SK-N-SH treated with all-trans-retinoic acid at 6 μM for 48 hours (cell line): ENCODE measurements at regions not wholly inside any gene's neighbourhood (a gene's known extent, or its start where the extent isn't known, plus 50 kb on each side); places are given as distances from the start of the nearest gene placed in this dataset.
A peak's percentile ranks its signal among the peaks of the same experiment; 100 is the strongest.

Source experiments
- ATAC-seq: fragments of 200-7000 bp; cut with Tn5 transposase; 3 replicates; pipeline ENCODE4 v1.9.1; 2020; ENCODE audit warnings: mild to moderate bottlenecking, moderate library complexity
- BACH2 ChIP-seq: fragments of 250-450 bp; sonication (Bioruptor Pico); IDR thresholded peaks from 2 replicates; pipeline ENCODE4 v1.9.0; 2021; ENCODE audit warnings: mild to moderate bottlenecking, borderline replicate concordance
- CREB5 ChIP-seq: fragments of 250-450 bp; sonication (Bioruptor Pico); IDR thresholded peaks from 2 replicates; pipeline ENCODE4 v1.5.1; 2020; ENCODE audit warnings: low read depth, mild to moderate bottlenecking, moderate library complexity
- CSRNP3 ChIP-seq: fragments of 250-450 bp; sonication (Bioruptor Pico); IDR thresholded peaks from 2 replicates; pipeline ENCODE4 v1.5.1; 2021; ENCODE audit warnings: mild to moderate bottlenecking, moderate library complexity
- ESRRG ChIP-seq: fragments of 250-450 bp; sonication (Bioruptor Pico); IDR thresholded peaks from 2 replicates; pipeline ENCODE4 v1.6.1; 2021; ENCODE audit warnings: mild to moderate bottlenecking
- OSR1 ChIP-seq: fragments of 250-450 bp; sonication (Bioruptor Pico); IDR thresholded peaks from 2 replicates; pipeline ENCODE4 v1.8.0; 2022; ENCODE audit warnings: moderate library complexity, mild to moderate bottlenecking, inconsistent platforms
- POU6F1 ChIP-seq: fragments of 250-450 bp; sonication (Bioruptor Pico); IDR thresholded peaks from 2 replicates; pipeline ENCODE4 v1.8.0; 2021; ENCODE audit warnings: low read depth, mild to moderate bottlenecking, moderate library complexity, borderline replicate concordance
- SNAI2 ChIP-seq: fragments of 250-450 bp; sonication (Bioruptor Pico); IDR thresholded peaks from 2 replicates; pipeline ENCODE4 v1.5.0; 2020; ENCODE audit warnings: mild to moderate bottlenecking, moderate library complexity
- TCF4 ChIP-seq: fragments of 250-450 bp; sonication (Bioruptor Pico); IDR thresholded peaks from 2 replicates; pipeline ENCODE4 v1.8.0; 2021; ENCODE audit warnings: mild to moderate bottlenecking, moderate library complexity, borderline replicate concordance
- ZC3H10 ChIP-seq: fragments of 250-450 bp; sonication (Bioruptor Pico); IDR thresholded peaks from 2 replicates; pipeline ENCODE4 v1.5.1; 2021; ENCODE audit warnings: mild to moderate bottlenecking, moderate library complexity
- ZFP3 ChIP-seq: fragments of 250-450 bp; sonication (Bioruptor Pico); IDR thresholded peaks from 2 replicates; pipeline ENCODE4 v1.5.0; 2020; ENCODE audit warnings: mild to moderate bottlenecking, moderate library complexity
- ZFP30 ChIP-seq: fragments of 450-650 bp; formaldehyde crosslinking; IDR thresholded peaks from 2 replicates; pipeline ENCODE4 v1.5.0; 2022; ENCODE audit warnings: mild to moderate bottlenecking, moderate library complexity
- ZNF565 ChIP-seq: fragments of 450-650 bp; formaldehyde crosslinking; conservative IDR thresholded peaks from 2 replicates; pipeline ENCODE4 v1.5.0; 2020; ENCODE audit warnings: low read depth, mild to moderate bottlenecking, moderate library complexity
- ZNF8 ChIP-seq: fragments of 450-650 bp; formaldehyde crosslinking; IDR thresholded peaks from 2 replicates; pipeline ENCODE4 v1.5.0; 2020; ENCODE audit warnings: mild to moderate bottlenecking, moderate library complexity

GRCh38 chr4:170145120-170145519 lies 55.4 kb upstream of the AADAT start:
- ATAC-seq: no peak
- TF ChIP-seq POU6F1 (no peak), TCF4 (CRISPR knock-in tag) (no peak)

- no peak for TF ChIP-seq ZFP3 (CRISPR knock-in tag)
- TF ChIP-seq SNAI2 (CRISPR knock-in tag): no peak
- no peak for TF ChIP-seq ZC3H10 (CRISPR knock-in tag)
- TF ChIP-seq ZNF8 (CRISPR knock-in tag): no peak
- TF ChIP-seq POU6F1: no peak
- TF ChIP-seq ZFP30: no peak
- TF ChIP-seq CREB5: no peak
- no peak for TF ChIP-seq ZNF565 (CRISPR knock-in tag)
- no peak for TF ChIP-seq ESRRG (CRISPR knock-in tag)
- TF ChIP-seq OSR1: no peak
- TF ChIP-seq CSRNP3: no peak
- TF ChIP-seq BACH2: no peak
- TF ChIP-seq, all 23 proteins: peak for 0
- ATAC-seq: peak; percentile 46; the same call in 2 of the 3 replicates
Observed at GRCh38 chr4:170139764-170140163, 50.0 kb upstream of the AADAT start.
